H1 (cell line): ENCODE measurements at regions not wholly inside any gene's neighbourhood (a gene's known extent, or its start where the extent isn't known, plus 50 kb on each side); places are given as distances from the start of the nearest gene placed in this dataset.

Experiments used
- BCL11A ChIP-seq, 2 experiments: IDR thresholded peaks; one replicate each; pipeline ENCODE4 v1.6.1; 2011; ENCODE audit warnings: low read depth in 2 of 2, low read length in 2 of 2, mild to moderate bottlenecking in 2 of 2
- EZH2 ChIP-seq: fragments of 200-600 bp; sonication (generic); IDR thresholded peaks from 2 replicates; pipeline ENCODE4 v1.7.1; 2012; ENCODE audit warnings: low read depth, mild to moderate bottlenecking, moderate library complexity, low read length, inconsistent platforms; ENCODE audit not compliant: severe bottlenecking
- TF ChIP-seq, protein P1 (sequence below), 3 experiments: IDR thresholded peaks; 1 replicate in 2 of 3; 2 replicates in 1 of 3; pipeline versions ENCODE4 v1.5.1 to v1.6.1; 2011; ENCODE audit warnings: low read length in 3 of 3, mild to moderate bottlenecking in 3 of 3, inconsistent platforms in 2 of 3, low read depth in 1 of 3, moderate library complexity in 1 of 3; ENCODE audit not compliant: insufficient read depth in 1 of 3; ENCODE audit errors: control extremely low read depth in 1 of 3

DNA sequence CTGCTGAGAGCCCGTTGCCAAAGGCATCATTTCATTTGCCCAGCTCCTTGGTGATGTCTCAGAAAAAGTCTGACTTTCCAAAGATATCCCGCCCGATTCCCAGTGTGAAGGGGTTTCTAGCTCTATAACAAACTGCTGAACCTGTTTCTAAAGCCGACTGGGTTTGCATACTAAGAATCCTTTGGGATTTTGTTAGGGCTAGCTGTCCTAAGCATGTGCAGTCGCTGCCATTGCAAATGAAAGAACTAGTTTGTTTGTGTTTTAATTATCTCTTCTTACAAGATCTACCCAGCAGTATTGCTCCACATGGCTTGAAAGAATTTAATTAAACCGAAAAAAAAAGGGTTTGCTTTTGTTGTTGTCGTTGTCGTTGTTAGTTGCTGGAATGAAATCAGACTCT is 476.6 kb downstream of the GATA3 start:
- no peak for TF ChIP-seq EZH2
- TF ChIP-seq, protein P1, sequence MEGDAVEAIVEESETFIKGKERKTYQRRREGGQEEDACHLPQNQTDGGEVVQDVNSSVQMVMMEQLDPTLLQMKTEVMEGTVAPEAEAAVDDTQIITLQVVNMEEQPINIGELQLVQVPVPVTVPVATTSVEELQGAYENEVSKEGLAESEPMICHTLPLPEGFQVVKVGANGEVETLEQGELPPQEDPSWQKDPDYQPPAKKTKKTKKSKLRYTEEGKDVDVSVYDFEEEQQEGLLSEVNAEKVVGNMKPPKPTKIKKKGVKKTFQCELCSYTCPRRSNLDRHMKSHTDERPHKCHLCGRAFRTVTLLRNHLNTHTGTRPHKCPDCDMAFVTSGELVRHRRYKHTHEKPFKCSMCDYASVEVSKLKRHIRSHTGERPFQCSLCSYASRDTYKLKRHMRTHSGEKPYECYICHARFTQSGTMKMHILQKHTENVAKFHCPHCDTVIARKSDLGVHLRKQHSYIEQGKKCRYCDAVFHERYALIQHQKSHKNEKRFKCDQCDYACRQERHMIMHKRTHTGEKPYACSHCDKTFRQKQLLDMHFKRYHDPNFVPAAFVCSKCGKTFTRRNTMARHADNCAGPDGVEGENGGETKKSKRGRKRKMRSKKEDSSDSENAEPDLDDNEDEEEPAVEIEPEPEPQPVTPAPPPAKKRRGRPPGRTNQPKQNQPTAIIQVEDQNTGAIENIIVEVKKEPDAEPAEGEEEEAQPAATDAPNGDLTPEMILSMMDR (IDR thresholded peaks at IDR 0.05; ENCODE audit: control extremely low read depth in 1 of 3, insufficient read depth in 1 of 3, low read depth in 1 of 3, low read length in 3 of 3) = no peak
- TF ChIP-seq BCL11A (IDR thresholded peaks at IDR 0.05; ENCODE audit: low read depth in 2 of 2, low read length in 2 of 2) = no peak
